Islet precursor cell (in vitro differentiated cells): ENCODE measurements at regions not wholly inside any gene's neighbourhood (a gene's known extent, or its start where the extent isn't known, plus 50 kb on each side); places are given as distances from the start of the nearest gene placed in this dataset.
"Not testable (repeated sequence)": the region's sequence is repeated elsewhere in the genome, so short reads cannot be mapped to it uniquely, and the experiment has no call there.

Experiments
- DNase-seq: peaks from one replicate; pipeline ENCODE4 v3.0.0-alpha.2; 2018

- no peak for DNase-seq
Measured at GRCh38 chr2:84286878-84287277, 172.2 kb downstream of the SUCLG1 start.

- no peak for DNase-seq
Measured at GRCh38 chr2:84285056-84285747, 173.9 kb downstream of the SUCLG1 start.

- DNase-seq: no peak
Measured at GRCh38 chr2:84283506-84283905, 175.6 kb downstream of the SUCLG1 start.

- DNase-seq: no peak
Measured at GRCh38 chr2:84281510-84281909, 177.6 kb downstream of the SUCLG1 start.

GRCh38 chr2:84280873-84281272 is 178.2 kb downstream of the SUCLG1 start:
- DNase-seq: no peak

GRCh38 chr2:84278386-84278785 is 180.7 kb downstream of the SUCLG1 start:
- peak; percentile 60 for DNase-seq

- no peak for DNase-seq
Measured at GRCh38 chr2:84276590-84277255, 182.4 kb downstream of the SUCLG1 start.

GRCh38 chr2:84273406-84273805 is 185.7 kb downstream of the SUCLG1 start:
- no peak for DNase-seq

- no peak for DNase-seq
Measured at GRCh38 chr2:84271977-84272376, 187.1 kb downstream of the SUCLG1 start.

GRCh38 chr2:84257831-84258230 is 201.2 kb downstream of the SUCLG1 start:
- no peak for DNase-seq

- DNase-seq: no peak
Measured at GRCh38 chr2:84251651-84252302, 207.3 kb downstream of the SUCLG1 start.

- DNase-seq: no peak
Measured at GRCh38 chr2:84249140-84249539, 209.9 kb downstream of the SUCLG1 start.

GRCh38 chr2:84247532-84247931 is 211.5 kb downstream of the SUCLG1 start:
- peak; percentile 53 for DNase-seq

- no peak for DNase-seq
Measured at GRCh38 chr2:84243788-84244733, 215.0 kb downstream of the SUCLG1 start.

- DNase-seq: no peak
Measured at GRCh38 chr2:84238907-84239306, 220.2 kb downstream of the SUCLG1 start.

GRCh38 chr2:84236288-84236687 is 222.8 kb downstream of the SUCLG1 start:
- DNase-seq: no peak

- no peak for DNase-seq
Measured at GRCh38 chr2:84234103-84234502, 225.0 kb downstream of the SUCLG1 start.

- no peak for DNase-seq
Measured at GRCh38 chr2:84231478-84231877, 227.6 kb downstream of the SUCLG1 start.

GRCh38 chr2:84224121-84224520 is 235.0 kb downstream of the SUCLG1 start:
- DNase-seq: no peak

GRCh38 chr2:84223191-84223590 is 235.9 kb downstream of the SUCLG1 start:
- DNase-seq: no peak

GRCh38 chr2:84221102-84221501 is 238.0 kb downstream of the SUCLG1 start:
- DNase-seq: not testable (repeated sequence)

GRCh38 chr2:84217456-84217855 is 241.6 kb downstream of the SUCLG1 start:
- DNase-seq: no peak

GRCh38 chr2:84214455-84214854 is 244.6 kb downstream of the SUCLG1 start:
- no peak for DNase-seq
